ENCODE measurements at regions not wholly inside any gene's neighbourhood (a gene's known extent, or its start where the extent isn't known, plus 50 kb on each side); places are given as distances from the start of the nearest gene placed in this dataset.

DNA sequence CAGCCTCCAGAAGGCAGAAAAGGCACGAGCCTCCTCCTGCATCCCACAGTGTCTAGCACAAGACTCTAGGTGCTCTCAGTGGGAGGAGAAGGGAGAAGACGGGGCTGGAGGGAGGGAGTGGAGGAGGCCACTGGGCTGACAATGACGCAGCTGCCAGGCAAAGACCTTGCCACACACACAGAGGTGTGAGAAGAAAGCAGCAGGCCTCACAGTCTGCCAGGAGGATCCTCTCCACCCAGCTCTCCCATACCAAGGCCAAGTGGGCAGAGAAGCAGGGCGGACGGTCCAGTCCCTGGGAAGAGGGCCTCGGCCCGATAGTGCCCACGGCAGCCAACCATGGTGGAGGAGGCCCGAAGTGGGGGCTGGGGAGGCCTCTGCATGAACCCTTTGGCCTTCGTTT is 78.9 kb downstream of the NCOR2 start:
- no peaks in the 10 kb centered on the region for H4K20me1 ChIP-seq (ENCODE audit: insufficient read depth, low read length)
- no peaks in the 10 kb centered on the region for H3K9me3 ChIP-seq (ENCODE audit: low read length)
- no peak overlapping the region for H2AFZ ChIP-seq (ENCODE audit: low read length)
- TF ChIP-seq EZH2 (IDR thresholded peaks at IDR 0.05; ENCODE audit: borderline replicate concordance, low read length): no peak
- TF ChIP-seq, protein P1, sequence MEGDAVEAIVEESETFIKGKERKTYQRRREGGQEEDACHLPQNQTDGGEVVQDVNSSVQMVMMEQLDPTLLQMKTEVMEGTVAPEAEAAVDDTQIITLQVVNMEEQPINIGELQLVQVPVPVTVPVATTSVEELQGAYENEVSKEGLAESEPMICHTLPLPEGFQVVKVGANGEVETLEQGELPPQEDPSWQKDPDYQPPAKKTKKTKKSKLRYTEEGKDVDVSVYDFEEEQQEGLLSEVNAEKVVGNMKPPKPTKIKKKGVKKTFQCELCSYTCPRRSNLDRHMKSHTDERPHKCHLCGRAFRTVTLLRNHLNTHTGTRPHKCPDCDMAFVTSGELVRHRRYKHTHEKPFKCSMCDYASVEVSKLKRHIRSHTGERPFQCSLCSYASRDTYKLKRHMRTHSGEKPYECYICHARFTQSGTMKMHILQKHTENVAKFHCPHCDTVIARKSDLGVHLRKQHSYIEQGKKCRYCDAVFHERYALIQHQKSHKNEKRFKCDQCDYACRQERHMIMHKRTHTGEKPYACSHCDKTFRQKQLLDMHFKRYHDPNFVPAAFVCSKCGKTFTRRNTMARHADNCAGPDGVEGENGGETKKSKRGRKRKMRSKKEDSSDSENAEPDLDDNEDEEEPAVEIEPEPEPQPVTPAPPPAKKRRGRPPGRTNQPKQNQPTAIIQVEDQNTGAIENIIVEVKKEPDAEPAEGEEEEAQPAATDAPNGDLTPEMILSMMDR (IDR thresholded peaks at IDR 0.05; ENCODE audit: low read length): no peak
- H3K4me3 ChIP-seq (ENCODE audit: low read depth, low read length, poor library complexity, severe bottlenecking): no peak overlapping the region
- no peaks in the 10 kb centered on the region; the same call in 1 of the 2 replicates for H3F3A ChIP-seq (ENCODE audit: insufficient read depth, low read length)
- H3K4me2 ChIP-seq (ENCODE audit: low read length): peak overlapping the region; percentile 43; the same call in 1 of the 2 replicates
- H3K27me3 ChIP-seq (ENCODE audit: insufficient read depth, low read length): no peaks in the 10 kb centered on the region
- no peak overlapping the region; the same call in 1 of the 2 replicates for H3K9ac ChIP-seq (ENCODE audit: low read length)
- no peaks in the 10 kb centered on the region for H3K36me3 ChIP-seq (ENCODE audit: insufficient read depth, low read length)
- no peaks in the 10 kb centered on the region for H3K9me2 ChIP-seq (ENCODE audit: low read depth, low read length)
- H3K79me2 ChIP-seq (ENCODE audit: insufficient read depth, low read length): no peaks in the 10 kb centered on the region
- H3K4me1 ChIP-seq (ENCODE audit: insufficient read depth, low read length, severe bottlenecking): peaks cover 30% of the 10 kb centered on the region
- H3K27ac ChIP-seq (ENCODE audit: low read depth, low read length, poor library complexity, severe bottlenecking): peak overlapping the region; percentile 87

DNA sequence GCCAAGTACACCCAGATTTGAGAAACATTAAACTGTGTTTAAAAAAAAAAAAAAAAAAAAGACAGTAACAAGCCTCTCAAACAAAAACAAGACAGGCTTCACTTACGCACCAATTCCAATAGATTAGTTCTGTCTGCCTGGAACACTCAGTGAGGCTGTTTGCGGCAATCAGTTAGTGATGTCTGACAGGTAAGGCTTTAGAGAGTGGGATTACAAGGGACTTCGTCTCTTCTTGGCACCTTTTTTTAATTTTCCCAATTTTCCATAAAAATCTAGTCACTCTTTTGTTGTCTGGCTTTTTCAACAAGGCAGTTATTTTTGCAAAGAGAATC is 79.6 kb downstream of the NCOR2 start:
- H4K20me1 ChIP-seq (ENCODE audit: insufficient read depth, low read length): no peaks in the 10 kb centered on the region
- no peaks in the 10 kb centered on the region for H3K9me2 ChIP-seq (ENCODE audit: low read depth, low read length)
- no peak overlapping the region; the same call in 1 of the 2 replicates for H3K9ac ChIP-seq (ENCODE audit: low read length)
- no peak overlapping the region for H2AFZ ChIP-seq (ENCODE audit: low read length)
- H3K27me3 ChIP-seq (ENCODE audit: insufficient read depth, low read length): no peaks in the 10 kb centered on the region
- no peak for TF ChIP-seq EZH2 (IDR thresholded peaks at IDR 0.05; ENCODE audit: borderline replicate concordance, low read length)
- TF ChIP-seq, protein P1 (IDR thresholded peaks at IDR 0.05; ENCODE audit: low read length): no peak
- H3K9me3 ChIP-seq (ENCODE audit: low read length): no peaks in the 10 kb centered on the region
- H3K36me3 ChIP-seq (ENCODE audit: insufficient read depth, low read length): no peaks in the 10 kb centered on the region
- no peaks in the 10 kb centered on the region for H3K79me2 ChIP-seq (ENCODE audit: insufficient read depth, low read length)
- H3K4me2 ChIP-seq (ENCODE audit: low read length): peak overlapping the region; percentile 43; the same call in 1 of the 2 replicates
- H3K4me3 ChIP-seq (ENCODE audit: low read depth, low read length, poor library complexity, severe bottlenecking): no peak overlapping the region
- H3K27ac ChIP-seq (ENCODE audit: low read depth, low read length, poor library complexity, severe bottlenecking): peak overlapping the region; percentile 87
- H3F3A ChIP-seq (ENCODE audit: insufficient read depth, low read length): no peaks in the 10 kb centered on the region; the same call in 1 of the 2 replicates
- H3K4me1 ChIP-seq (ENCODE audit: insufficient read depth, low read length, severe bottlenecking): peaks cover 30% of the 10 kb centered on the region

DNA sequence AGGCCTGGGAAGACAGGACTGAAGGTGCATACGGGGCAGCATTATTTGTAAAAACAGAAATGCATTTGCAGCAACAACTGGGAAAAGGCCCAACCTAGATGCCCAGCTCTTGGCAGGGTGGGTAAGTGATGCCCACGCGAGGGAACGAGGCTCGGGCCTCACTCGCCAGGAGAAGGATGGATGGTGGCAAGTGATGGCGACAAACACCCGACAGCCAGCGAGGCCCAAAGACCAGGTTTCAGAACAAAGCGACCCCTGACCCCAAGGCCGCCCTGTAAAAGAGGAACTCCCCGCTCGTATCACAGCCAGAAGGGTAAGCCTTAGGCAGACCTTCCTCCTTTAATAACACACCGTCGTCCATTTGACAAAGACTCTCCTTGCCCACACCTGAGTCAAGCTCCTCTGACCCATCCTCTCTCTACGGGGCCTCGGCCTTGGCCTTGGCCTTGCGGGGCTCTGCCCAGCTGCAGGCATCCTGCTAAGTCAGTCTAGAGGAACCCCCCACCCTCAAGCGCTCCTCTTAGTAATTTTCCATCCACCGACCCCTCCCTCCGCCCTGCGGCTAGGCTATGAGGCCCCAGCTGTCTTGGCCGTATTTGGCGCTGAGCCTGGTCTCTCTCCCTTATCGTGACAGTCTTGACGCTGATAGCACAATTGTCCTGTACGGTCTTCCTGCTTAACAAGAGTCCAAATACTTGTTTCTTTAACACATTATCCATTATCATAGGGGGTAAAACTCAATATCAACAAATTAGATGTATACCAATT is 80.2 kb downstream of the NCOR2 start:
- no peaks in the 10 kb centered on the region for H3K36me3 ChIP-seq (ENCODE audit: insufficient read depth, low read length)
- no peaks in the 10 kb centered on the region for H3K9me2 ChIP-seq (ENCODE audit: low read depth, low read length)
- no peaks in the 10 kb centered on the region for H3K79me2 ChIP-seq (ENCODE audit: insufficient read depth, low read length)
- no peaks in the 10 kb centered on the region for H3K9me3 ChIP-seq (ENCODE audit: low read length)
- H3K4me2 ChIP-seq (ENCODE audit: low read length): peak overlapping the region; percentile 43; the same call in 1 of the 2 replicates
- H3K4me3 ChIP-seq (ENCODE audit: low read depth, low read length, poor library complexity, severe bottlenecking): no peak overlapping the region
- no peaks in the 10 kb centered on the region; the same call in 1 of the 2 replicates for H3F3A ChIP-seq (ENCODE audit: insufficient read depth, low read length)
- no peak overlapping the region for H2AFZ ChIP-seq (ENCODE audit: low read length)
- peaks cover 30% of the 10 kb centered on the region for H3K4me1 ChIP-seq (ENCODE audit: insufficient read depth, low read length, severe bottlenecking)
- TF ChIP-seq, protein P1 (IDR thresholded peaks at IDR 0.05; ENCODE audit: low read length): no peak
- TF ChIP-seq EZH2 (IDR thresholded peaks at IDR 0.05; ENCODE audit: borderline replicate concordance, low read length): no peak
- no peaks in the 10 kb centered on the region for H3K27me3 ChIP-seq (ENCODE audit: insufficient read depth, low read length)
- peak overlapping the region; percentile 87 for H3K27ac ChIP-seq (ENCODE audit: low read depth, low read length, poor library complexity, severe bottlenecking)
- no peaks in the 10 kb centered on the region for H4K20me1 ChIP-seq (ENCODE audit: insufficient read depth, low read length)
- peak overlapping the region; percentile 33 for H3K9ac ChIP-seq (ENCODE audit: low read length)
